H9 (cell line): ENCODE measurements at regions not wholly inside any gene's neighbourhood (a gene's known extent, or its start where the extent isn't known, plus 50 kb on each side); places are given as distances from the start of the nearest gene placed in this dataset.
"Not testable (repeated sequence)": the region's sequence is repeated elsewhere in the genome, so short reads cannot be mapped to it uniquely, and the experiment has no call there.

Experiments
- DNase-seq: peaks from one replicate; pipeline ENCODE4 v3.0.0-alpha.2; 2017
- H2AFZ ChIP-seq: one replicate; pipeline ENCODE4 v1.6.1; 2013; ENCODE audit warnings: mild to moderate bottlenecking, low read length, control low read depth, moderate library complexity
- H2AK5ac ChIP-seq: 2 replicates; pipeline ENCODE4 v1.6.1; 2013; ENCODE audit warnings: low read length, control low read depth, mixed read lengths; ENCODE audit not compliant: insufficient read length
- H2BK120ac ChIP-seq: one replicate; pipeline ENCODE4 v1.6.1; 2013; ENCODE audit warnings: low read depth, mild to moderate bottlenecking, low read length, control low read depth, inconsistent platforms; ENCODE audit not compliant: poor library complexity, severe bottlenecking
- H2BK12ac ChIP-seq: 2 replicates; pipeline ENCODE4 v1.6.1; 2013; ENCODE audit warnings: low read length, control low read depth, mixed read lengths, low read depth; ENCODE audit not compliant: insufficient read length
- H2BK15ac ChIP-seq: 2 replicates; pipeline ENCODE4 v1.6.1; 2013; ENCODE audit warnings: low read depth, low read length, control low read depth
- H2BK20ac ChIP-seq: one replicate; pipeline ENCODE4 v1.6.1; 2013; ENCODE audit warnings: low read depth, mild to moderate bottlenecking, low read length, control low read depth, inconsistent platforms; ENCODE audit not compliant: poor library complexity, severe bottlenecking
- H2BK5ac ChIP-seq: 2 replicates; pipeline ENCODE4 v1.6.1; 2013; ENCODE audit warnings: low read length, control low read depth, mixed read lengths; ENCODE audit not compliant: insufficient read length
- H3K14ac ChIP-seq: 2 replicates; pipeline ENCODE4 v1.6.1; 2013; ENCODE audit warnings: low read length, control low read depth; ENCODE audit not compliant: insufficient read depth
- H3K18ac ChIP-seq: 2 replicates; pipeline ENCODE4 v1.6.1; 2013; ENCODE audit warnings: low read depth, mild to moderate bottlenecking, mixed read lengths, low read length, control low read depth; ENCODE audit not compliant: insufficient read length
- H3K23ac ChIP-seq: 2 replicates; pipeline ENCODE4 v1.6.1; 2013; ENCODE audit warnings: low read length, control low read depth, mixed read lengths, low read depth; ENCODE audit not compliant: insufficient read length
- H3K23me2 ChIP-seq: 2 replicates; pipeline ENCODE4 v1.6.1; 2013; ENCODE audit warnings: low read depth, mild to moderate bottlenecking, mixed read lengths, low read length, control low read depth; ENCODE audit not compliant: insufficient read length, poor library complexity, severe bottlenecking
- H3K27ac ChIP-seq: 2 replicates; pipeline ENCODE4 v1.5.1; 2013; ENCODE audit warnings: low read length, control low read depth, mixed read lengths, low read depth; ENCODE audit not compliant: insufficient read length
- H3K27me3 ChIP-seq: 2 replicates; pipeline ENCODE4 v1.6.1; 2013; ENCODE audit warnings: low read length, control low read depth, inconsistent platforms; ENCODE audit not compliant: insufficient read depth
- H3K4ac ChIP-seq: 2 replicates; pipeline ENCODE4 v1.6.1; 2013; ENCODE audit warnings: low read depth, mild to moderate bottlenecking, control low read depth, inconsistent platforms, low read length, moderate library complexity
- H3K4me1 ChIP-seq: 2 replicates; pipeline ENCODE4 v1.6.1; 2013; ENCODE audit warnings: low read length, control low read depth, inconsistent platforms; ENCODE audit not compliant: insufficient read depth
- H3K4me2 ChIP-seq: 2 replicates; pipeline ENCODE4 v1.6.1; 2013; ENCODE audit warnings: low read length, control low read depth, mixed read lengths; ENCODE audit not compliant: insufficient read length, insufficient read depth
- H3K56ac ChIP-seq: 2 replicates; pipeline ENCODE4 v1.6.1; 2013; ENCODE audit warnings: low read depth, mild to moderate bottlenecking, mixed read lengths, low read length, control low read depth; ENCODE audit not compliant: insufficient read length
- H3K79me1 ChIP-seq: 2 replicates; pipeline ENCODE4 v1.6.1; 2013; ENCODE audit warnings: low read depth, mild to moderate bottlenecking, moderate library complexity, low read length, control low read depth, inconsistent platforms; ENCODE audit not compliant: insufficient read depth, poor library complexity, severe bottlenecking
- H3K79me2 ChIP-seq: 2 replicates; pipeline ENCODE4 v1.6.1; 2013; ENCODE audit warnings: low read length, control low read depth, inconsistent platforms; ENCODE audit not compliant: insufficient read depth
- H3K9ac ChIP-seq: 2 replicates; pipeline ENCODE4 v1.6.1; 2013; ENCODE audit warnings: low read length, control low read depth, mixed read lengths; ENCODE audit not compliant: insufficient read length; ENCODE audit errors: extremely low read depth
- H3K9me3 ChIP-seq: one replicate; pipeline ENCODE4 v1.6.1; 2013; ENCODE audit warnings: low read depth, low read length, inconsistent platforms; ENCODE audit not compliant: control insufficient read depth
- H3T11ph ChIP-seq: one replicate; pipeline ENCODE4 v1.6.1; 2013; ENCODE audit warnings: mild to moderate bottlenecking, low read length, control low read depth, inconsistent platforms
- H4K20me1 ChIP-seq: one replicate; pipeline ENCODE4 v1.6.1; 2013; ENCODE audit not compliant: control insufficient read depth, insufficient read length, insufficient read depth
- H4K5ac ChIP-seq: 2 replicates; pipeline ENCODE4 v1.6.1; 2013; ENCODE audit warnings: low read depth, mild to moderate bottlenecking, mixed read lengths, low read length, control low read depth; ENCODE audit not compliant: insufficient read length
- H4K8ac ChIP-seq: replicated peaks from 2 replicates; pipeline ENCODE4 v1.6.1; 2013; ENCODE audit warnings: low read length, control low read depth, mixed read lengths, low read depth; ENCODE audit not compliant: insufficient read length
- H4K91ac ChIP-seq: 2 replicates; pipeline ENCODE4 v1.6.1; 2013; ENCODE audit warnings: low read depth, mild to moderate bottlenecking, moderate library complexity, mixed read lengths, low read length, control low read depth; ENCODE audit not compliant: insufficient read length
- H3K27ac Mint-ChIP-seq, 3 experiments: 2 replicates in 2 of 3; 3 replicates in 1 of 3; pipeline ENCODE4 v1.8.0; 2020 to 2021; ENCODE audit warnings: mixed read lengths in 3 of 3, mild to moderate bottlenecking in 1 of 3, moderate library complexity in 1 of 3
- H3K27me3 Mint-ChIP-seq: 2 replicates; pipeline ENCODE4 v1.8.0; 2021; ENCODE audit warnings: low read depth, mild to moderate bottlenecking, moderate library complexity, mixed read lengths
- H3K36me3 Mint-ChIP-seq, 3 experiments: 2 replicates in 2 of 3; 3 replicates in 1 of 3; pipeline ENCODE4 v1.8.0; 2020 to 2021; ENCODE audit warnings: low read depth in 3 of 3, mixed read lengths in 3 of 3; ENCODE audit not compliant: insufficient read depth in 1 of 3
- H3K4me1 Mint-ChIP-seq, 2 experiments: 2 replicates each; pipeline ENCODE4 v1.8.0; 2020; ENCODE audit warnings: mixed read lengths in 2 of 2
- H3K4me3 Mint-ChIP-seq, 2 experiments: 2 replicates in 1 of 2; 3 replicates in 1 of 2; pipeline ENCODE4 v1.8.0; 2020 to 2021; ENCODE audit warnings: mild to moderate bottlenecking in 2 of 2, mixed read lengths in 2 of 2, moderate library complexity in 1 of 2
- H3K9me3 Mint-ChIP-seq, 2 experiments: 2 replicates in 1 of 2; 3 replicates in 1 of 2; pipeline ENCODE4 v1.8.0; 2020; ENCODE audit warnings: mild to moderate bottlenecking in 2 of 2, mixed read lengths in 2 of 2, moderate library complexity in 1 of 2
- CTCF ChIP-seq: fragments of 200-600 bp; sonication (generic); conservative IDR thresholded peaks from 3 replicates; pipeline ENCODE4 v1.8.0; 2021; ENCODE audit warnings: antibody characterized with exemption, mild to moderate bottlenecking
- WGBS: extraction: QIAGEN DNeasy Blood & Tissue Kit; methylation state at CpG from one replicate; pipeline ENCODE4 v1.1.7; 2013; ENCODE audit warnings: missing lambda C conversion rate, low lambda C conversion rate, mixed read lengths; ENCODE audit not compliant: insufficient read length; ENCODE audit errors: extremely low coverage; 5-methylcytosine and 5-hydroxymethylcytosine counted together

GRCh38 chr6:160818934-160819333 lies 116.9 kb downstream of the PLG start:
- H3K9me3 Mint-ChIP-seq = peaks cover 18 to 30% of the 10 kb centered on the region in 2 experiments
- no peaks in the 10 kb centered on the region for H3K4me1 ChIP-seq
- H4K91ac ChIP-seq = no peak overlapping the region

GRCh38 chr6:160820661-160821060 lies 118.6 kb downstream of the PLG start:
- H2BK120ac ChIP-seq, H4K5ac ChIP-seq, H3K4me1 ChIP-seq, H4K20me1 ChIP-seq, H2BK5ac ChIP-seq, H2AK5ac ChIP-seq, H3K27me3 ChIP-seq, H3K23me2 ChIP-seq, H2BK12ac ChIP-seq, H3K4me3 Mint-ChIP-seq, H3K14ac ChIP-seq, H3K4me1 Mint-ChIP-seq, H2BK15ac ChIP-seq, H3K56ac ChIP-seq, H3K79me2 ChIP-seq, H3K4ac ChIP-seq, H2BK20ac ChIP-seq, H3T11ph ChIP-seq, H3K18ac ChIP-seq, H3K4me2 ChIP-seq, H3K27me3 Mint-ChIP-seq, H3K27ac ChIP-seq, H3K23ac ChIP-seq, H3K9ac ChIP-seq, DNase-seq, H4K91ac ChIP-seq, H3K27ac Mint-ChIP-seq, H3K79me1 ChIP-seq, H2AFZ ChIP-seq, H3K9me3 ChIP-seq, H4K8ac ChIP-seq: not testable (repeated sequence)
- H3K9me3 Mint-ChIP-seq = peaks cover 18 to 30% of the 10 kb centered on the region in 2 experiments
- H3K36me3 Mint-ChIP-seq = peaks cover 6 to 14% (median 12%) of the 10 kb centered on the region in 3 experiments
- WGBS = no CpG with 5 or more reads among the region's 8 CpGs

More at GRCh38 chr6:160818934-160819333, 116.9 kb downstream of the PLG start:
- no peaks in the 10 kb centered on the region for H3K27me3 ChIP-seq
- H2BK12ac ChIP-seq = no peak overlapping the region
- H2BK5ac ChIP-seq = no peak overlapping the region
- no peak overlapping the region for H3K56ac ChIP-seq
- H3K27ac ChIP-seq = no peak overlapping the region
- H2BK120ac ChIP-seq = no peak overlapping the region
- H3K79me2 ChIP-seq = no peaks in the 10 kb centered on the region
- no peak overlapping the region for H2BK15ac ChIP-seq
- H3K4me3 Mint-ChIP-seq = no peak overlapping the region
- H2AFZ ChIP-seq = no peak overlapping the region
- H3K27ac Mint-ChIP-seq = no peak overlapping the region
- H3K18ac ChIP-seq = no peak overlapping the region
- H3K4me1 Mint-ChIP-seq = no peaks in the 10 kb centered on the region
- H3T11ph ChIP-seq = no peak overlapping the region
- H3K14ac ChIP-seq = no peak overlapping the region
- H2AK5ac ChIP-seq = no peak overlapping the region
- H2BK20ac ChIP-seq = no peak overlapping the region
- no peak overlapping the region for H3K4ac ChIP-seq
- H3K27me3 Mint-ChIP-seq = peaks cover 3% of the 10 kb centered on the region
- no peak overlapping the region for H3K9ac ChIP-seq
- no peak for TF ChIP-seq CTCF
- H3K23ac ChIP-seq = no peak overlapping the region
- no peaks in the 10 kb centered on the region for H4K20me1 ChIP-seq
- no peak for DNase-seq
- H3K4me2 ChIP-seq = no peak overlapping the region
- H4K5ac ChIP-seq = no peak overlapping the region
- H3K79me1 ChIP-seq = no peaks in the 10 kb centered on the region
- peaks cover 6 to 14% (median 12%) of the 10 kb centered on the region in 3 experiments for H3K36me3 Mint-ChIP-seq
- H3K23me2 ChIP-seq = no peaks in the 10 kb centered on the region
- WGBS = no CpG with 5 or more reads among the region's 1 CpG
- H3K9me3 ChIP-seq = no peaks in the 10 kb centered on the region
- H4K8ac ChIP-seq = no peak overlapping the region
